ENCODE measurements at regions not wholly inside any gene's neighbourhood (a gene's known extent, or its start where the extent isn't known, plus 50 kb on each side); places are given as distances from the start of the nearest gene placed in this dataset.

- H2BK120ac ChIP-seq (replicated peaks; ENCODE audit: low read depth, low read length): no peak overlapping the region
- no peak overlapping the region for H3K56ac ChIP-seq (replicated peaks; ENCODE audit: insufficient read length, low read depth, low read length)
- no peak overlapping the region for H2BK12ac ChIP-seq (ENCODE audit: low read depth, low read length)
- H2BK5ac ChIP-seq (ENCODE audit: low read depth, low read length): no peak overlapping the region
- H3K23ac ChIP-seq (ENCODE audit: insufficient read length): no peak overlapping the region
- H3K27ac ChIP-seq (ENCODE audit: low read depth, low read length): no peak overlapping the region
- H3K27me3 ChIP-seq (replicated peaks in 1 of 4; ENCODE audit: control insufficient read depth in 3 of 4, extremely low read depth in 1 of 4, insufficient read depth in 3 of 4, low read length in 3 of 4): no peaks in the 10 kb centered on the region
- H3K4me1 ChIP-seq (replicated peaks in 1 of 4; ENCODE audit: control insufficient read depth in 3 of 4, insufficient read depth in 4 of 4, low read length in 3 of 4): no peaks in the 10 kb centered on the region
- H3K9me3 ChIP-seq (ENCODE audit: insufficient read depth in 2 of 2, low read depth in 1 of 2, low read length in 1 of 2): no peaks in the 10 kb centered on the region
- H4K8ac ChIP-seq (ENCODE audit: extremely low read depth, insufficient read depth, low read length): no peak overlapping the region; the same call in 1 of the 2 replicates
- no peak overlapping the region for H4K91ac ChIP-seq (replicated peaks; ENCODE audit: insufficient read length, low read length)
- no peaks in the 10 kb centered on the region for H3K36me3 ChIP-seq (ENCODE audit: control insufficient read depth in 2 of 4, insufficient read depth in 4 of 4, low read length in 3 of 4)
- H2AK5ac ChIP-seq (ENCODE audit: low read depth, low read length): no peak overlapping the region
- no peak overlapping the region for H3K4ac ChIP-seq (replicated peaks; ENCODE audit: insufficient read length, low read depth, low read length)
- FAIRE-seq (no peak), DNase-seq (ENCODE audit: low read depth in 1 of 2, low spot score in 2 of 2) (no peak)
- no peaks in the 10 kb centered on the region for H3K79me1 ChIP-seq (ENCODE audit: low read depth, low read length)
- H3K23me2 ChIP-seq (ENCODE audit: low read depth, low read length): no peaks in the 10 kb centered on the region
- no peak overlapping the region for H2AFZ ChIP-seq (ENCODE audit: low read length)
- POLR2A ChIA-PET (ENCODE audit: partially characterized antibody): no interaction called here
- no peak overlapping the region for H3K14ac ChIP-seq (ENCODE audit: insufficient read length)
- no peak overlapping the region for H3K18ac ChIP-seq (ENCODE audit: extremely low read depth, low read length)
- H3K4me2 ChIP-seq (ENCODE audit: insufficient read depth in 1 of 2, low read depth in 2 of 2, low read length in 2 of 2): no peak overlapping the region
- H3K79me2 ChIP-seq (ENCODE audit: control insufficient read depth in 1 of 2, insufficient read depth in 2 of 2, low read length in 2 of 2): no peaks in the 10 kb centered on the region
- WGBS, 2 experiments (ENCODE audit: extremely low coverage in 1 of 2, insufficient coverage in 1 of 2, insufficient read length in 1 of 2, insufficient replicate concordance in 2 of 2, low coverage in 1 of 2, low lambda C conversion rate in 2 of 2, missing lambda C conversion rate in 1 of 2): 92% methylated on average over 6 of the region's 6 CpGs; no CpG with 5 or more reads in 1 of the 2 experiments
- CTCF ChIA-PET (ENCODE audit: partially characterized antibody): no interaction called here
- H2BK20ac ChIP-seq (ENCODE audit: low read length): no peak overlapping the region
- no peak overlapping the region for H3K9ac ChIP-seq (replicated peaks in 1 of 4; ENCODE audit: extremely low read depth in 1 of 4, low read depth in 3 of 4, low read length in 3 of 4)
- H2BK15ac ChIP-seq (ENCODE audit: low read length): no peak overlapping the region
- H3K4me3 ChIP-seq (ENCODE audit: extremely low read depth in 1 of 4, insufficient read depth in 2 of 4, low read depth in 3 of 4, low read length in 4 of 4): no peak overlapping the region
- H4K5ac ChIP-seq (ENCODE audit: insufficient read length, low read depth, low read length): no peak overlapping the region
- H4K20me1 ChIP-seq (replicated peaks in 1 of 2; ENCODE audit: control insufficient read depth in 1 of 2, insufficient read depth in 2 of 2, low read length in 2 of 2): no peaks in the 10 kb centered on the region
- TF ChIP-seq E2F6 (IDR thresholded peaks at IDR 0.05) (no peak), CHD2 (IDR thresholded peaks at IDR 0.05; ENCODE audit: low read length) (no peak), BACH1 (IDR thresholded peaks at IDR 0.05; ENCODE audit: low read length) (no peak), KDM4A (IDR thresholded peaks at IDR 0.05; ENCODE audit: low read depth, low read length, severe bottlenecking) (no peak), JUND (IDR thresholded peaks at IDR 0.05; ENCODE audit: low read length) (no peak), RXRA (IDR thresholded peaks at IDR 0.05; ENCODE audit: insufficient read depth, low read depth, low read length) (no peak), CTBP2 (IDR thresholded peaks at IDR 0.05; ENCODE audit: borderline replicate concordance, insufficient read depth, insufficient read length, low read length) (no peak), HDAC6 (IDR thresholded peaks at IDR 0.05; ENCODE audit: low read depth, low read length) (no peak), EZH2 (IDR thresholded peaks at IDR 0.05; ENCODE audit: low read depth, low read length, severe bottlenecking) (no peak), SUZ12 (IDR thresholded peaks at IDR 0.05; ENCODE audit: low read length) (no peak), TAF7 (optimal IDR thresholded peaks at IDR 0.05; ENCODE audit: borderline replicate concordance, low read depth, low read length) (no peak), HDAC2 (IDR thresholded peaks at IDR 0.05; ENCODE audit: borderline replicate concordance in 1 of 2, low read depth in 2 of 2, low read length in 2 of 2) (no peak), RFX5 (IDR thresholded peaks at IDR 0.05; ENCODE audit: borderline replicate concordance, low read depth, low read length) (no peak), SP2 (IDR thresholded peaks at IDR 0.05; ENCODE audit: low read length) (no peak), KDM5A (IDR thresholded peaks at IDR 0.05; ENCODE audit: low read length) (no peak)
Observed at GRCh38 chr7:40979296-40979695, 723.6 kb downstream of the INHBA start.
